ENCODE measurements at regions not wholly inside any gene's neighbourhood (a gene's known extent, or its start where the extent isn't known, plus 50 kb on each side); places are given as distances from the start of the nearest gene placed in this dataset.
A peak's percentile ranks its signal among the peaks of the same experiment; 100 is the strongest.

- DNase-seq = no peak
Measured at GRCh38 chr2:57527685-57528084, 518.9 kb upstream of the VRK2 start.

- no peak for DNase-seq
Measured at GRCh38 chr2:57528499-57528898, 518.1 kb upstream of the VRK2 start.

GRCh38 chr2:57534358-57534757 lies 512.2 kb upstream of the VRK2 start:
- DNase-seq = no peak

GRCh38 chr2:57536535-57537231 lies 509.9 kb upstream of the VRK2 start:
- no peak for DNase-seq

- no peak for DNase-seq
Measured at GRCh38 chr2:57539761-57540160, 506.8 kb upstream of the VRK2 start.

- DNase-seq = no peak
Measured at GRCh38 chr2:57542081-57542480, 504.5 kb upstream of the VRK2 start.

GRCh38 chr2:57543211-57543610 lies 503.4 kb upstream of the VRK2 start:
- no peak for DNase-seq

- DNase-seq = no peak
Measured at GRCh38 chr2:57544624-57545023, 502.0 kb upstream of the VRK2 start.

GRCh38 chr2:57546478-57546877 lies 500.1 kb upstream of the VRK2 start:
- no peak for DNase-seq

GRCh38 chr2:57549642-57550102 lies 496.9 kb upstream of the VRK2 start:
- peak; percentile 1 for DNase-seq

GRCh38 chr2:57550912-57551311 lies 495.7 kb upstream of the VRK2 start:
- DNase-seq = no peak

GRCh38 chr2:57552885-57553284 lies 493.7 kb upstream of the VRK2 start:
- DNase-seq = no peak

- DNase-seq = no peak
Measured at GRCh38 chr2:57554348-57554747, 492.3 kb upstream of the VRK2 start.

- no peak for DNase-seq
Measured at GRCh38 chr2:57558312-57558711, 488.3 kb upstream of the VRK2 start.

GRCh38 chr2:57562495-57562894 lies 484.1 kb upstream of the VRK2 start:
- DNase-seq = no peak

GRCh38 chr2:57563015-57563414 lies 483.6 kb upstream of the VRK2 start:
- DNase-seq = no peak

GRCh38 chr2:57567245-57567644 lies 479.4 kb upstream of the VRK2 start:
- DNase-seq = no peak

- no peak for DNase-seq
Measured at GRCh38 chr2:57569396-57569795, 477.2 kb upstream of the VRK2 start.

GRCh38 chr2:57570961-57571360 lies 475.6 kb upstream of the VRK2 start:
- DNase-seq = no peak

GRCh38 chr2:57575700-57576268 lies 470.8 kb upstream of the VRK2 start:
- no peak for DNase-seq

- no peak for DNase-seq
Measured at GRCh38 chr2:57576983-57577382, 469.6 kb upstream of the VRK2 start.

GRCh38 chr2:57597940-57598339 lies 448.7 kb upstream of the VRK2 start:
- no peak for DNase-seq

- no peak for DNase-seq
Measured at GRCh38 chr2:57598551-57598950, 448.1 kb upstream of the VRK2 start.

- no peak for DNase-seq
Measured at GRCh38 chr2:57602733-57603132, 443.9 kb upstream of the VRK2 start.

- no peak for DNase-seq
Measured at GRCh38 chr2:57614988-57615387, 431.6 kb upstream of the VRK2 start.
